ENCODE measurements at regions not wholly inside any gene's neighbourhood (a gene's known extent, or its start where the extent isn't known, plus 50 kb on each side); places are given as distances from the start of the nearest gene placed in this dataset.

- no peak for TF ChIP-seq POLR2AphosphoS5 (IDR thresholded peaks at IDR 0.05; ENCODE audit: insufficient read depth, low read depth, low read length)
- TF ChIP-seq, protein P1, sequence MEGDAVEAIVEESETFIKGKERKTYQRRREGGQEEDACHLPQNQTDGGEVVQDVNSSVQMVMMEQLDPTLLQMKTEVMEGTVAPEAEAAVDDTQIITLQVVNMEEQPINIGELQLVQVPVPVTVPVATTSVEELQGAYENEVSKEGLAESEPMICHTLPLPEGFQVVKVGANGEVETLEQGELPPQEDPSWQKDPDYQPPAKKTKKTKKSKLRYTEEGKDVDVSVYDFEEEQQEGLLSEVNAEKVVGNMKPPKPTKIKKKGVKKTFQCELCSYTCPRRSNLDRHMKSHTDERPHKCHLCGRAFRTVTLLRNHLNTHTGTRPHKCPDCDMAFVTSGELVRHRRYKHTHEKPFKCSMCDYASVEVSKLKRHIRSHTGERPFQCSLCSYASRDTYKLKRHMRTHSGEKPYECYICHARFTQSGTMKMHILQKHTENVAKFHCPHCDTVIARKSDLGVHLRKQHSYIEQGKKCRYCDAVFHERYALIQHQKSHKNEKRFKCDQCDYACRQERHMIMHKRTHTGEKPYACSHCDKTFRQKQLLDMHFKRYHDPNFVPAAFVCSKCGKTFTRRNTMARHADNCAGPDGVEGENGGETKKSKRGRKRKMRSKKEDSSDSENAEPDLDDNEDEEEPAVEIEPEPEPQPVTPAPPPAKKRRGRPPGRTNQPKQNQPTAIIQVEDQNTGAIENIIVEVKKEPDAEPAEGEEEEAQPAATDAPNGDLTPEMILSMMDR (IDR thresholded peaks at IDR 0.05; ENCODE audit: extremely low read depth in 1 of 2, insufficient read depth in 1 of 2, low read depth in 1 of 2, low read length in 2 of 2) = no peak
- TF ChIP-seq POLR2A (IDR thresholded peaks at IDR 0.05; ENCODE audit: low read depth, low read length) = no peak
- TF ChIP-seq MYC (IDR thresholded peaks at IDR 0.05; ENCODE audit: low read depth, low read length) = no peak
- TF ChIP-seq EZH2 (IDR thresholded peaks at IDR 0.05; ENCODE audit: borderline replicate concordance, low read depth, low read length, severe bottlenecking) = no peak
- no peak for TF ChIP-seq JUN (IDR thresholded peaks at IDR 0.05; ENCODE audit: borderline replicate concordance, insufficient read depth, insufficient read length, low read depth)
- no peak for TF ChIP-seq GATA2 (IDR thresholded peaks at IDR 0.05; ENCODE audit: insufficient read depth, insufficient read length, low read depth, low read length)
- TF ChIP-seq, protein P2, sequence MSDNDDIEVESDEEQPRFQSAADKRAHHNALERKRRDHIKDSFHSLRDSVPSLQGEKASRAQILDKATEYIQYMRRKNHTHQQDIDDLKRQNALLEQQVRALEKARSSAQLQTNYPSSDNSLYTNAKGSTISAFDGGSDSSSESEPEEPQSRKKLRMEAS (IDR thresholded peaks at IDR 0.05; ENCODE audit: insufficient read depth, insufficient read length) = no peak
- no peak for TF ChIP-seq FOS (IDR thresholded peaks at IDR 0.05; ENCODE audit: borderline replicate concordance, insufficient read depth, low read length)
Measured at GRCh38 chr1:166693158-166693557, 146.1 kb upstream of the POGK start.

Measured in endothelial cell of umbilical vein (primary cell).